KG1 (cell line): ENCODE measurements at regions not wholly inside any gene's neighbourhood (a gene's known extent, or its start where the extent isn't known, plus 50 kb on each side); places are given as distances from the start of the nearest gene placed in this dataset.

ENCODE experiments used
- DNase-seq: peaks from one replicate; lab custom pipeline; 2025; lab: John Stamatoyannopoulos, UW

DNA sequence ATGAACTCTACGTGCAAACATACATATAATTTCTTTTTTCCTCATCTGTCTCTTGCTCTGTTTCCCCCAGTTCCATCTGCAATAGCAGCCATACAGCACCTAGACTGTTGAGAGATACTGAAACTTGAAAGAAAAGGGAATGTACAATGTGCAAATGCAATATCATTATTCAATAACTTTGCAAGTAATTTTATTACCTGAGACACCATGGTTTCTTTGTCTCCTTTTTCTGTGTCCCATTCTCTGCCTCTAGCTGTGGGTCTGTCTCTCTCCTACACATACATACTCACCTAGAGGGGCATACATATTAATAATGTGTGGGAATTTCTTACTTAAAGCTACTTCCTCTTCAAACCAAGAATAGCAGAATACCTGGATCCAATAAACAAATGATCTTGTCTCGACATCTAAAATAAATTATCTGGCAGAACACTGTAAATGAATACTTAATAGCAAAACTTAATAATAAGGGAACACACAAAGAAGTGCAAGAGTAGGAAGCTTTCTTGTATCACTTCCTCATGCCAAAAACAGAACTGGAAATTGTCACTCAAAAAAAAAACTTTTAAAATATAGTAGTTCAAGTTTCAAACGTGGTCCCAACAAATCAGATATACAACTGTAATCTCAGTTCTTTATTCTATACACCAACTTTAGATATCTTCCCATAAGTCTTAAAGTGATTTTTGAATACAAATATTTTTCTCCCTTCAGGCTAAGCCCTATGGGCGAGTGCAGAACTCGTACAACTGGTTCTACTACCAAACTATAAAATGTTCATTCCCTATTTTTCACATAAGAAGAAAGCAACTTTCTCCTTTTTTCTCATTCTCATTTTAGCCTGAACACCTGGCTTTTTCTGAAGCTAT is 194.6 kb downstream of the NRIP1 start:
- DNase-seq = no peak

GRCh38 chr21:14866859-14867765 is 197.7 kb downstream of the NRIP1 start:
- no peak for DNase-seq

- no peak for DNase-seq
These were observed 200.4 kb downstream of the NRIP1 start for GRCh38 chr21:14864211-14865021.

DNA sequence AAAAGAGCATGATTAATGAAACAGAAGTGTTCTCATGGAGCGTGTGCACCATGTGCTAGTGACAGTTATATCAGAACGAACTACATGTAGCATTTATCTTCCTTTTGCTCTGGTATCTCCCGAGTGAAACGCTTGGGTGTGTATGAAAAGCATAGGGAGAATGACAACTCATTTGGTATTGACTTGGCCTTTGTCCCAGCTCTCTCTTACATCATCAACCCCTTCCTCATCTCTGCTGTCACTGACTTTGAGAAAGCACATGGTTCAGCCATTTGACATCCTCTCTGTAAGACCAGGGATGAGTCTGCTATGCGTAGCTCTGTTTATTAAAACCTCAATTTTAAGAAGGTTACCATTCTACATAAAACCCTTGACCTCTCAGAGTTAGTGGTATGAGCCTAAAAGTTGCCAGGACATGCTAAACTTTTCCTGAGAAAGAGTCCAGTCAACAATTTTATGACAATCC is 201.0 kb downstream of the NRIP1 start:
- DNase-seq = no peak

DNA sequence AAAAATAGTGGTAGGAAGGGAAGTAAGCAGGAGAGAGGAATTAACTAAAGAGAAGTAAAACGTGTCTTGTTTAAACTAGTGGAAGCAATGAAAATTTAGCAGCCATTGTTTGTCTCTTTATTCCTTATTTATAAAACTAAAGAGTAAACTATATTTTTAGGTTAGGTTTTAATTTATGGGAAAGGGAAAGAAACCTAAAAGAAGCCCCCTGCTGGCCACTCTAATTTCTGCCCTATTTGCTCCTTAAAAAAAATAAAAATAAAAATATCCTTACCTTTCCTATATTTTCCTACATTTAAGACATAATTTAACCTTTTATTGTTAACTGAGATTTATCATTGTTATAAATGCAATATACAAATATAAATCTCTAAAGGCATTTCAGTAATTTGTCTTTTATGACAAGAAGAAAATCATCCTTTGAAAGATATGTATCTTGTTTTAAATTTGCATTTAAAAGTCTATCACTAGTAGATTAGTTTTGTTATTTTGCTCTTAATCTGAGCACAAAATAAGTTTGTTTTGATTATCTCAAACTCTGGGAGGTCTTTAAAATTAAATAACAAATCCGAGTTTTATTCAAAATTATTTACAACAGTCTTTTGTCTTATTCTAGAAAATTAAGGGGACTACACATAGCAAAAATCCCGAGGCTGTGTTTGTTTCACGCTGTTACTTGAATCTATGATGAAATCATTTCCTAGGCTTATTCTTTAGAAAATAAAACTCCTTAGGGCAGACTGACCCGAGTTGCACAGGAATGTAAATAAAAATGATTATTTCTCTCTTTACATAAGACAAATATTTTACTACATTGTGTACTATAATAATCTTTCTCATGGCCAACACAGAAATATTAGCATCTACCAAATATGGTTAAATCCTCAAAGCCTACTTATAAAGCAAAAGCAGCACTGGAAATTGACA is 201.7 kb downstream of the NRIP1 start:
- DNase-seq = no peak

GRCh38 chr21:14858311-14858710 is 206.5 kb downstream of the NRIP1 start:
- DNase-seq = no peak

DNA sequence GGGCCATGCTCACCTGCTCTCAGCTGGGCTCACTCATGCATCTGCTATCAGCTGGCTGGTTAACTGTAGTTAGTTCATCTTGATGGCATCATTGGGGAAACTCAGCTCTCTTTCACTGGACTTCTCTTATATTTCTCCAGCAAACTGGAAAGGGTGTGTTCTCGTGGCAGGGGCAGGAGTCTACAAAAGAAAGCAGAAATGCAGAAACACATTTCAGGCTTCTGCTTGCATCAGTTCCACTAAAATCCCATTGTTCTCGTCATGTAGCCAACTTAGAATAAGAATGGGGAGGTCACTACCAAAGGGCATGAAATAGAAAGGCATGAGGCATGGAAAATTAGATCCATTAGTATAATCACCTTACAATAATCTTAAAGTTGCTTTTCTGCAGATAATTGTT is 207.3 kb downstream of the NRIP1 start:
- no peak for DNase-seq

- no peak for DNase-seq
These were observed 214.4 kb downstream of the NRIP1 start for GRCh38 chr21:14850394-14850793.

DNA sequence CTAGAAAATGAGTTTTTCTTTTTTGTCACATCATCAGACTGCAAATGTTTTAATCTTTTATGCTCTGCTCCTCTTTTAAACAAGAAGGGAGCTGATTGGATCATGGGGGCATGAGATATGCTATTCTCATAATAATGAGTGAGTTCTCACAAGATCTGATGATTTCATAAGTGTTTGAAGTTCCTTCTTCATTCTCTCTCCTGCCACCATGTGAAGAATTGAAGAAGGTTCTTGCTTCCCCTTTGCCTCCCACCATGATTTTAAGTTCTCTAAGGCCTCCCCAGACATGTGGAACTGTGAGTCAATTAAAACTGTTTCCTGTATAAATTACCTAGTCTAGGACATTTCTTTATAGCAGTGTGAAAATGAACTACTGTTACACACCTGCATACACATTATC is 218.2 kb downstream of the NRIP1 start:
- DNase-seq = no peak

- DNase-seq = no peak
These were observed 220.8 kb downstream of the NRIP1 start for GRCh38 chr21:14844001-14844400.

- DNase-seq = no peak
These were observed 222.2 kb downstream of the NRIP1 start for GRCh38 chr21:14842601-14843000.

- no peak for DNase-seq
These were observed 223.0 kb downstream of the NRIP1 start for GRCh38 chr21:14841511-14842472.

DNA sequence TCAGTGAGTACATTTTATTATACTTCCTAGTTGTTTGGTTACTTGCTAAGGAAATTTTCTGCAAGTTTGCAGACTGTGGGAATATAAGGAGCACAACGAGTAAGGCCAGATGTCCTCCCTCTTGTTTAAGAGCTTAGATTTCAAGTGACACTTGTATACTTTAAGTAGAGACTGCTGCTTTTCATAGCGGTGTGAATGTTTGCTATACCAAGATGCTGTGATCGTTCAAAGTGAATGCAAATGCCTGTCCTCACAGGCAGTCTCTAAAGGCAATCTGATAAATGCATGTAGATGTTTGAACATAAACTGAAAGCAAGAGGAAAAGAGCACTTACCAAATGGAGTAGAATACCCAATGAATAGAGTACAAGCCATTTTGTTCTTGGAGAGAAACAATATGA is 226.4 kb downstream of the NRIP1 start:
- DNase-seq = no peak

DNA sequence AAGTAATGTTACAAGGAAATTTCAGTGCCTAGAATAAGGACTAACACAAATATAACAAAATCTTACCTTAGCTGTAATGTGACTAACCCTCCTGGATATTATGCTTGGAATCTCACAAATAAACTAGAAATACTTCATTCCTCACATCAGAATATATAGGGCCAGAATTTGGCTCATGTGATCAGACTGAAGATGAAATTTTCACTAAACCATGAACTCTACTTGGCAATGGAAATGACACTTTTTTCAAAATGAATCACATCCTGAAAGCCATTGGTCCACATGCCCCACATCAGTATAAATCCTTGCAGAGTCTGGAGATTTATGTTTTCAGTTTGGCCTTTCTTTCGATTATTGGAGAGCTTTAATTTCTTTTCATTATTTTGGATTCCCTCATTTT is 227.8 kb downstream of the NRIP1 start:
- no peak for DNase-seq

DNA sequence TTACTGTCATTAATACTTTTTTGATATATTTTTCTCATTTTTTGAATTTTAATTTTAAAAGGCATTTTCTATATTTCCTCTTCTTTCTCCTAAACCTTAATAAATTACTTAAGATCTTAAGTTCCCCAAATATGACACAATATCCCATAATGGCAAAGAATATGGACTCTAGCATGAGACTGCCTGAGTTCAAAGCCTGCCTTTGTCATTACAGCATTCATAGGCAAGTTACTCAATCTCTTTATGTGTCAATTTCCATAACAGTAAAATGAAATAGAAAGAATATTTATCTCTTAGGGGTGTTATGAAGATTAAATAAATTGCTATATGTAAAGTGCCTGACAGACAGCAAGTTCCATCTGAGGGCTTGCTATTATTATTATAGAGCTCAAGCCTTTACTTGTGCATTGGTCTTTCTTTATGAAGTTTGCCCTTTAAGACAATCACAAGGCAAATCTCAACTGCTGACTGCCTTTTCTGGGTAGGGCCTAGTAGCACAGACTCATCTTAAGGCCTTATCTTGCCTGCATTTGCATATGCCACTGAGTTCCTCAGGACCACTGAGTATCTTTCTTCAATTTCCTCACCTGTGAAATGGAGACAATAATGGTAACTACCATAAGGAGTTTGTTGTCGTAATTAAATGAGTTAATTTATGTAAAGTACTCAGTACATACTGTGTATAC is 231.0 kb downstream of the NRIP1 start:
- no peak for DNase-seq

DNA sequence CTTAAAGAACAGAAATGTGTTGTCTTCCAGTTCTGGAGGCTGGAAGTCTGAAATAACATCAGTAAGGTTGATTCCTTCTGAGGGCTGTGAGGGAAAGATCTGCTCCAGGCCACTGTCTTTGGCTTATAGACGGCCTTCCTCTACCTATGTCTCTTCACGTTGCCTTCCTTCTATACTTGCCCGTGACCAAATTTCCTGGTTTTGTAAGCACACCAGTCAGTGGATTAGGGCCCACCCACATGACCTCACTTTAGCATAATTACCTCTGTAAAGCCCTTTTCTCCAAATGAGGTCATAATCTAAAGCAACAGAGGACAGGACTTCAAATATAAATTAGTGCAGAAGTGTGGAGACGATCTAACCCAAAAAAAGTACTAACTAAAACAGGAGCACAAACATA is 231.6 kb downstream of the NRIP1 start:
- no peak for DNase-seq

DNA sequence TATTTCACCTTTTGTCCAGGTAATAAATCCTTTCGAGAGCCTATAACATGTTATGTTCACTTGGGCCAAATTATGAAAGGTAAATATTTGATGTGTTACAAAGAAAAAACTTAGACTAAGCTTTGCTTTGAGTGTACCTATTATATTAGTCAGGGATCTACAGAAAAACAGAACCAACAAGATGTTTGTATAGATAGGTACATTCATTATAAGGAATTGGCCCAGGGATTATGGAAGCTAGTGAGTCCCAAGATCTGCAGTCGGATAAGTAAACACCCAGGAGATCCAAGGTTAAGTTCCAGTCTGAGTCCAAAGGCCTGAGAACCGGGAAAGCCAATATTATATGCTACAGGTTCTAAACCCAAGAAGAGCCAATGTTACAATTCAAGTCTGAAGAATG is 234.5 kb downstream of the NRIP1 start:
- DNase-seq = no peak

GRCh38 chr21:14829685-14830084 is 235.1 kb downstream of the NRIP1 start:
- DNase-seq = no peak

- DNase-seq = no peak
These were observed 237.3 kb downstream of the NRIP1 start for GRCh38 chr21:14827468-14827867.
